PFSK-1 (cell line): ENCODE measurements at regions not wholly inside any gene's neighbourhood (a gene's known extent, or its start where the extent isn't known, plus 50 kb on each side); places are given as distances from the start of the nearest gene placed in this dataset.

Experiments
- POLR2AphosphoS5 ChIP-seq: IDR thresholded peaks from 2 replicates; pipeline ENCODE4 v1.6.1; 2012; ENCODE audit warnings: low read depth, mild to moderate bottlenecking, control low read depth, low read length, moderate library complexity
- SIN3A ChIP-seq: IDR thresholded peaks from 2 replicates; pipeline ENCODE4 v1.6.1; 2012; ENCODE audit warnings: mild to moderate bottlenecking, low read length, moderate library complexity, borderline replicate concordance; ENCODE audit not compliant: insufficient read depth
- TAF1 ChIP-seq: IDR thresholded peaks from 2 replicates; pipeline ENCODE4 v1.6.1; 2012; ENCODE audit warnings: low read length, control low read depth, borderline replicate concordance; ENCODE audit not compliant: insufficient read depth
- TF ChIP-seq, protein P1 (sequence below), 2 experiments: IDR thresholded peaks; 2 replicates each; pipeline versions ENCODE4 v1.6.1 to v1.8.0; 2011 to 2012; ENCODE audit warnings: low read depth in 2 of 2, low read length in 2 of 2, control low read depth in 1 of 2, inconsistent platforms in 1 of 2, mild to moderate bottlenecking in 1 of 2, moderate library complexity in 1 of 2; ENCODE audit not compliant: insufficient read depth in 1 of 2

DNA sequence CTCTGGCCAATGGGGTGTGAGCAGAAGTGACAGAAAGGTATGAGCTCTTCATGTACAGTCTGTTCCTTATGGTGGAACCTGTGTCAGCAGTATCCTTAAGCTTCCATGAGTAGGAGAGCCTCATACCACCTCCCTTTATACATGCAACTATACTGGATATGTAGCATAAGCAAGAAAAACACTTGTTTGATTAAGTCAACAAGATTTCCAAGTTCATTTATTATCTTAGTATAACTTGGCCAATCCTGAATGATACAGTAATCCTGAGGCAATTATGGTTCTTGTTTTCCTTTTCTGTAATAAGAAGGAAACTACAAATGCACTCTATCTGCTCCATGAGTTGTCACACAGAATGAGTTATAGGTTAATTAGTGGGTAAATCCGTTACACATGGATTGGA is 409.6 kb upstream of the ID4 start:
- TF ChIP-seq POLR2AphosphoS5 (no peak), TAF1 (no peak), SIN3A (no peak)
- TF ChIP-seq, protein P1, sequence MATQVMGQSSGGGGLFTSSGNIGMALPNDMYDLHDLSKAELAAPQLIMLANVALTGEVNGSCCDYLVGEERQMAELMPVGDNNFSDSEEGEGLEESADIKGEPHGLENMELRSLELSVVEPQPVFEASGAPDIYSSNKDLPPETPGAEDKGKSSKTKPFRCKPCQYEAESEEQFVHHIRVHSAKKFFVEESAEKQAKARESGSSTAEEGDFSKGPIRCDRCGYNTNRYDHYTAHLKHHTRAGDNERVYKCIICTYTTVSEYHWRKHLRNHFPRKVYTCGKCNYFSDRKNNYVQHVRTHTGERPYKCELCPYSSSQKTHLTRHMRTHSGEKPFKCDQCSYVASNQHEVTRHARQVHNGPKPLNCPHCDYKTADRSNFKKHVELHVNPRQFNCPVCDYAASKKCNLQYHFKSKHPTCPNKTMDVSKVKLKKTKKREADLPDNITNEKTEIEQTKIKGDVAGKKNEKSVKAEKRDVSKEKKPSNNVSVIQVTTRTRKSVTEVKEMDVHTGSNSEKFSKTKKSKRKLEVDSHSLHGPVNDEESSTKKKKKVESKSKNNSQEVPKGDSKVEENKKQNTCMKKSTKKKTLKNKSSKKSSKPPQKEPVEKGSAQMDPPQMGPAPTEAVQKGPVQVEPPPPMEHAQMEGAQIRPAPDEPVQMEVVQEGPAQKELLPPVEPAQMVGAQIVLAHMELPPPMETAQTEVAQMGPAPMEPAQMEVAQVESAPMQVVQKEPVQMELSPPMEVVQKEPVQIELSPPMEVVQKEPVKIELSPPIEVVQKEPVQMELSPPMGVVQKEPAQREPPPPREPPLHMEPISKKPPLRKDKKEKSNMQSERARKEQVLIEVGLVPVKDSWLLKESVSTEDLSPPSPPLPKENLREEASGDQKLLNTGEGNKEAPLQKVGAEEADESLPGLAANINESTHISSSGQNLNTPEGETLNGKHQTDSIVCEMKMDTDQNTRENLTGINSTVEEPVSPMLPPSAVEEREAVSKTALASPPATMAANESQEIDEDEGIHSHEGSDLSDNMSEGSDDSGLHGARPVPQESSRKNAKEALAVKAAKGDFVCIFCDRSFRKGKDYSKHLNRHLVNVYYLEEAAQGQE (IDR thresholded peaks at IDR 0.05; ENCODE audit: insufficient read depth in 1 of 2, low read depth in 2 of 2, low read length in 2 of 2), result no peak
